Keratinocyte (primary cell): ENCODE measurements at regions not wholly inside any gene's neighbourhood (a gene's known extent, or its start where the extent isn't known, plus 50 kb on each side); places are given as distances from the start of the nearest gene placed in this dataset.

ENCODE experiments used
- DNase-seq: peaks from one replicate; pipeline ENCODE4 v3.0.0-alpha.2; 2011; ENCODE audit warnings: low read depth, missing footprints, low spot score
- FAIRE-seq: peaks from 2 replicates; lab custom pipeline; 2011; peaks lifted over from hg19 to GRCh38; lab: Jason Lieb, UNC
- H2AFZ ChIP-seq: 2 replicates; pipeline ENCODE4 v1.6.0; 2012; ENCODE audit warnings: low read length, control low read depth, inconsistent platforms; ENCODE audit not compliant: control insufficient read depth
- H3K27ac ChIP-seq: 2 replicates; pipeline ENCODE4 v1.5.1; 2011; ENCODE audit warnings: low read length; ENCODE audit not compliant: control insufficient read depth, insufficient read depth
- H3K27me3 ChIP-seq: 3 replicates; pipeline ENCODE4 v1.6.0; 2011; ENCODE audit warnings: low read length; ENCODE audit not compliant: control insufficient read depth, insufficient read depth; ENCODE audit errors: extremely low read depth
- H3K36me3 ChIP-seq, 2 experiments: 2 replicates in 1 of 2; 3 replicates in 1 of 2; pipeline ENCODE4 v1.5.1; 2011; ENCODE audit warnings: low read length in 2 of 2, mild to moderate bottlenecking in 1 of 2; ENCODE audit not compliant: control insufficient read depth in 2 of 2, insufficient read depth in 2 of 2; ENCODE audit errors: extremely low read depth in 1 of 2
- H3K4me1 ChIP-seq: 3 replicates; pipeline ENCODE4 v1.5.1; 2011; ENCODE audit warnings: low read length; ENCODE audit not compliant: control insufficient read depth, insufficient read depth; ENCODE audit errors: extremely low read depth
- H3K4me2 ChIP-seq: 3 replicates; pipeline ENCODE4 v1.6.0; 2011; ENCODE audit warnings: low read depth, low read length; ENCODE audit not compliant: control insufficient read depth, insufficient read depth; ENCODE audit errors: extremely low read depth
- H3K4me3 ChIP-seq, 3 experiments: fragments of 200-600 bp in 1 of 3; sonication (generic) in 1 of 3; 2 replicates in 2 of 3; 3 replicates in 1 of 3; pipeline ENCODE4 v1.5.1; 2011 to 2016; ENCODE audit warnings: low read length in 3 of 3, mild to moderate bottlenecking in 3 of 3, control low read depth in 2 of 3, inconsistent platforms in 1 of 3, low read depth in 1 of 3, mixed read lengths in 1 of 3, mixed run types in 1 of 3, moderate library complexity in 1 of 3; ENCODE audit not compliant: control insufficient read depth in 2 of 3, insufficient read depth in 2 of 3; ENCODE audit errors: extremely low read depth in 1 of 3
- H3K79me2 ChIP-seq: 2 replicates; pipeline ENCODE4 v1.6.0; 2012; ENCODE audit warnings: low read length; ENCODE audit not compliant: control insufficient read depth, insufficient read depth
- H3K9ac ChIP-seq: 3 replicates; pipeline ENCODE4 v1.6.0; 2011; ENCODE audit warnings: low read length; ENCODE audit not compliant: control insufficient read depth, insufficient read depth; ENCODE audit errors: extremely low read depth
- H3K9me1 ChIP-seq: 3 replicates; pipeline ENCODE4 v1.6.0; 2011; ENCODE audit warnings: low read length; ENCODE audit not compliant: control insufficient read depth, insufficient read depth; ENCODE audit errors: extremely low read depth
- H3K9me3 ChIP-seq: 2 replicates; pipeline ENCODE4 v1.5.1; 2012; ENCODE audit warnings: low read depth, low read length; ENCODE audit not compliant: control insufficient read depth
- H4K20me1 ChIP-seq: 3 replicates; pipeline ENCODE4 v1.6.0; 2011; ENCODE audit warnings: low read length; ENCODE audit not compliant: control insufficient read depth, insufficient read depth; ENCODE audit errors: extremely low read depth
- CTCF ChIP-seq, 3 experiments: IDR thresholded peaks in 1 of 3; conservative IDR thresholded peaks in 1 of 3; optimal IDR thresholded peaks in 1 of 3; 2 replicates in 2 of 3; 3 replicates in 1 of 3; pipeline versions ENCODE3 to v1.5.1; 2011; ENCODE audit warnings: low read length in 3 of 3, mild to moderate bottlenecking in 3 of 3, moderate library complexity in 2 of 3, control low read depth in 1 of 3, inconsistent platforms in 1 of 3; ENCODE audit not compliant: insufficient read depth in 2 of 3; ENCODE audit errors: extremely low read depth in 1 of 3
- EZH2 ChIP-seq: IDR thresholded peaks from one replicate; pipeline ENCODE4 v1.6.1; 2012; ENCODE audit warnings: inconsistent platforms, mild to moderate bottlenecking, low read length, moderate library complexity
- dilution Hi-C: fragments of 300-500 bp; cut with MboI; formaldehyde crosslinking; loops from one replicate; pipeline ENCODE4 v1.7.0; 2020; ENCODE audit warnings: low sequenced_read_pairs; ENCODE audit not compliant: extremely low pct_ligation_motif_present

GRCh38 chr22:22062306-22062793 is 79.8 kb upstream of the TOP3B start:
- no peak overlapping the region for H3K4me3 ChIP-seq
- FAIRE-seq (no peak), DNase-seq (no peak)
- no peaks in the 10 kb centered on the region for H3K36me3 ChIP-seq
- H3K27me3 ChIP-seq, result peaks cover 17% of the 10 kb centered on the region
- no peaks in the 10 kb centered on the region for H3K4me1 ChIP-seq
- no peaks in the 10 kb centered on the region for H4K20me1 ChIP-seq
- no peak overlapping the region for H2AFZ ChIP-seq
- no peak for TF ChIP-seq EZH2
- TF ChIP-seq CTCF (optimal IDR thresholded peaks at IDR 0.05 in 1 of 3, IDR thresholded peaks at IDR 0.05 in 1 of 3, conservative IDR thresholded peaks at IDR 0.05 in 1 of 3; ENCODE audit: extremely low read depth in 1 of 3, insufficient read depth in 2 of 3, low read length in 3 of 3), result no peak
- no peaks in the 10 kb centered on the region for H3K79me2 ChIP-seq
- no peaks in the 10 kb centered on the region for H3K9me1 ChIP-seq
- no peaks in the 10 kb centered on the region for H3K9me3 ChIP-seq
- no peak overlapping the region for H3K9ac ChIP-seq
- dilution Hi-C loops, result no loop called here
- no peak overlapping the region for H3K27ac ChIP-seq
- no peak overlapping the region for H3K4me2 ChIP-seq

GRCh38 chr22:22061085-22062077 is 78.8 kb upstream of the TOP3B start:
- Histone ChIP-seq H3K27me3 (peaks cover 20% of the 10 kb centered on the region), H3K4me3 (no peak overlapping the region), H3K4me2 (no peak overlapping the region), H3K36me3 (no peaks in the 10 kb centered on the region), H2AFZ (no peak overlapping the region), H3K9me1 (no peaks in the 10 kb centered on the region), H3K9ac (no peak overlapping the region), H4K20me1 (no peaks in the 10 kb centered on the region), H3K4me1 (no peaks in the 10 kb centered on the region), H3K27ac (no peak overlapping the region), H3K79me2 (no peaks in the 10 kb centered on the region), H3K9me3 (no peaks in the 10 kb centered on the region)
- FAIRE-seq, result no peak
- TF ChIP-seq EZH2, result no peak
- TF ChIP-seq CTCF (optimal IDR thresholded peaks at IDR 0.05 in 1 of 3, IDR thresholded peaks at IDR 0.05 in 1 of 3, conservative IDR thresholded peaks at IDR 0.05 in 1 of 3; ENCODE audit: extremely low read depth in 1 of 3, insufficient read depth in 2 of 3, low read length in 3 of 3), result peak in 1 of 3 experiments; percentile 36
- DNase-seq, result no peak
- dilution Hi-C loops, result no loop called here
